Sigmoid colon (tissue), 6 donors: ENCODE measurements at regions not wholly inside any gene's neighbourhood (a gene's known extent, or its start where the extent isn't known, plus 50 kb on each side); places are given as distances from the start of the nearest gene placed in this dataset.

ENCODE experiments used
- DNase-seq: peaks from one replicate; pipeline ENCODE4 v3.0.0-alpha.2; 2019
- H3K27ac ChIP-seq, 4 donors: fragments of 200-600 bp; sonication (generic); one replicate each; pipeline ENCODE4 v1.5.1; 2016 to 2019; ENCODE audit warnings: mild to moderate bottlenecking in 1 of 4
- H3K27me3 ChIP-seq, 3 donors: fragments of 200-600 bp; sonication (generic); one replicate each; pipeline ENCODE4 v1.5.1; 2019; ENCODE audit warnings: mild to moderate bottlenecking in 1 of 3
- H3K36me3 ChIP-seq, 4 donors: fragments of 200-600 bp; sonication (generic); one replicate each; pipeline ENCODE4 v1.5.1; 2016 to 2019
- H3K4me1 ChIP-seq, 4 donors: fragments of 200-600 bp; sonication (generic); one replicate each; pipeline ENCODE4 v1.5.1; 2017 to 2019
- H3K4me3 ChIP-seq, 4 donors: fragments of 200-600 bp; sonication (generic); one replicate each; pipeline ENCODE4 v1.5.1; 2017 to 2019; ENCODE audit warnings: mild to moderate bottlenecking in 2 of 4, moderate library complexity in 1 of 4
- H3K9me3 ChIP-seq, 4 donors: fragments of 200-600 bp in 3 of 4; sonication (generic) in 3 of 4; one replicate each; pipeline versions ENCODE4 v1.5.1 to v1.6.1; 2013 to 2019
- CTCF ChIP-seq, 4 experiments: fragments of 450-650 bp in 3 of 4; fragments of 200-600 bp in 1 of 4; IDR thresholded peaks; one replicate each; pipeline ENCODE4 v1.5.1; 2016 to 2019; ENCODE audit warnings: antibody characterized with exemption in 4 of 4, mild to moderate bottlenecking in 3 of 4, moderate library complexity in 2 of 4
- EP300 ChIP-seq, 4 donors: sonication (generic); formaldehyde crosslinking; IDR thresholded peaks; one replicate each; pipeline ENCODE4 v1.6.1; 2017; ENCODE audit warnings: antibody characterized with exemption in 4 of 4
- POLR2A ChIP-seq, 2 donors: fragments of 450-650 bp; IDR thresholded peaks; one replicate each; pipeline ENCODE4 v1.6.1; 2016; ENCODE audit warnings: antibody characterized with exemption in 2 of 2, mild to moderate bottlenecking in 2 of 2, moderate library complexity in 2 of 2
- POLR2AphosphoS5 ChIP-seq, 4 donors: sonication (generic); formaldehyde crosslinking; IDR thresholded peaks; one replicate each; pipeline ENCODE4 v1.6.1; 2017; ENCODE audit warnings: antibody characterized with exemption in 4 of 4
- WGBS, 2 donors: extraction: QIAGEN DNeasy Blood & Tissue Kit; methylation state at CpG; one replicate each; pipeline ENCODE4 v1.1.7; 2013; 5-methylcytosine and 5-hydroxymethylcytosine counted together
- intact Hi-C: fragments of 100-400 bp; cut with DNase I; formaldehyde crosslinking; loops from one replicate; pipeline ENCODE4 v1.15.1; 2023
- donor health status: healthy with polysubstance abuse.
- donor health status: healthy.

GRCh38 chr6:125665295-125665814 lies 84.1 kb upstream of the HEY2 start:
- no peaks in the 10 kb centered on the region for H3K9me3 ChIP-seq
- WGBS, 2 donors, result 79 to 83% methylated on average over 5 of the region's 5 CpGs
- no peak overlapping the region for H3K27ac ChIP-seq
- no peaks in the 10 kb centered on the region for H3K36me3 ChIP-seq
- H3K27me3 ChIP-seq, result no peaks in the 10 kb centered on the region
- intact Hi-C loops, result no loop called here
- TF ChIP-seq EP300 (IDR thresholded peaks at IDR 0.05) (no peak), POLR2A (IDR thresholded peaks at IDR 0.05) (no peak), POLR2AphosphoS5 (IDR thresholded peaks at IDR 0.05) (no peak), CTCF (IDR thresholded peaks at IDR 0.05) (no peak)
- no peak overlapping the region for H3K4me3 ChIP-seq
- DNase-seq, result no peak
- peaks cover 0 to 8% (median under 1%) of the 10 kb centered on the region in 4 donors for H3K4me1 ChIP-seq

GRCh38 chr6:125667326-125667725 lies 82.1 kb upstream of the HEY2 start:
- no peak overlapping the region for H3K27ac ChIP-seq
- WGBS, 2 donors, result 93% methylated on average over 6 of the region's 6 CpGs
- H3K4me1 ChIP-seq, result peaks cover 0 to 14% (median 4%) of the 10 kb centered on the region in 4 donors
- H3K27me3 ChIP-seq, result no peaks in the 10 kb centered on the region
- no peaks in the 10 kb centered on the region for H3K9me3 ChIP-seq
- no peak for DNase-seq
- no peak overlapping the region for H3K4me3 ChIP-seq
- intact Hi-C loops, result no loop called here
- no peaks in the 10 kb centered on the region for H3K36me3 ChIP-seq
- TF ChIP-seq POLR2AphosphoS5 (IDR thresholded peaks at IDR 0.05), result no peak
- TF ChIP-seq EP300 (IDR thresholded peaks at IDR 0.05), result no peak
- no peak for TF ChIP-seq CTCF (IDR thresholded peaks at IDR 0.05)
- TF ChIP-seq POLR2A (IDR thresholded peaks at IDR 0.05), result no peak

GRCh38 chr6:125668071-125668470 lies 81.4 kb upstream of the HEY2 start:
- DNase-seq, result no peak
- Histone ChIP-seq H3K4me3 (no peak overlapping the region), H3K36me3 (no peaks in the 10 kb centered on the region), H3K9me3 (no peaks in the 10 kb centered on the region), H3K4me1 (peaks cover 0 to 14% (median 4%) of the 10 kb centered on the region in 4 donors), H3K27me3 (no peaks in the 10 kb centered on the region), H3K27ac (no peak overlapping the region)
- 93% methylated on average over 8 of the region's 8 CpGs for WGBS, 2 donors
- intact Hi-C loops, result no loop called here
- TF ChIP-seq POLR2AphosphoS5 (IDR thresholded peaks at IDR 0.05) (no peak), CTCF (IDR thresholded peaks at IDR 0.05) (no peak), POLR2A (IDR thresholded peaks at IDR 0.05) (no peak), EP300 (IDR thresholded peaks at IDR 0.05) (no peak)

DNA sequence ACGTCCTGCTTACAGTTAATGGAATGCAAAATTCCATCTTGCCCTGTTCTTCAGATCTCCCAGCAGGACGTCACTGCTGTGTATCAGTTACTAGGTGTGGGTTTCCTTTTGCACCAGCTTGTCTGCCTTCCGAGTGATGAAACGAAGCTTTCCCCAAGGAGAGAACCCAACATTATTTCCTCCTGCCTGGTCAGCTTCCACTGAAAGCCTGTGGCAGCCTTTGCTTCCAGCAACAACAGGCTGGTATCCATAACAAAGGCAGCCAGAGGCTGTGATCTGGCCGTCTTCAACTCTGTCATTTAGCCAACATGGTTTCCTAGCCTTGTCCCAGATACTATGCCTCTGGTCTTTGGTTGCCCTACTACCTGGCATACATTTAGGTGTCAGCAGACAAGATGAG lies 78.9 kb upstream of the HEY2 start:
- H3K4me3 ChIP-seq, result no peak overlapping the region
- H3K36me3 ChIP-seq, result no peaks in the 10 kb centered on the region
- TF ChIP-seq EP300 (IDR thresholded peaks at IDR 0.05), result no peak
- peak in 2 of 4 donors; percentile 16 for TF ChIP-seq POLR2AphosphoS5 (IDR thresholded peaks at IDR 0.05)
- WGBS, 2 donors, result 34 to 46% methylated on average over 5 of the region's 5 CpGs
- H3K9me3 ChIP-seq, result no peaks in the 10 kb centered on the region
- peak; percentile 57 for DNase-seq
- no peaks in the 10 kb centered on the region for H3K27me3 ChIP-seq
- peak overlapping the region in 3 of 4 donors; percentile 60 to 62 (median 61) for H3K27ac ChIP-seq
- intact Hi-C loops, result no loop called here
- H3K4me1 ChIP-seq, result peaks cover 0 to 14% (median 4%) of the 10 kb centered on the region in 4 donors

DNA sequence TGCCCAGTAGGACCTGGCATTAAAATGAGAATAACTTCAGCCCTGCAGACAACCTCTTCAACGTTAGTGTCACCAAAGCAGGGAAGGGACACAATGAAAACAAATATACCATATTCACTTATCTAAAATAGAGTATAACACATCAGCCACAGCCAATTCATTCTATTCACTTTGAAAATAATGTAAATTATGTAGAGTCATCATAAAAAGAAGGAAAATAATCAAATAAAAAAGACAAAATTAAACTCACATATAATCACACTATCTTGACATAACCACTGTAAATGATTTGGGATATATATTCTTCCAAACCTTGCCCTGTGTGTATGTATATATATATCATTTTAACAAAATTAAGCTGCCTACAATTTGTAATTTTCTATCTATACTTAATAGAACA lies 78.1 kb upstream of the HEY2 start:
- Histone ChIP-seq H3K27ac (peak overlapping the region in 1 of 4 donors; percentile 60), H3K4me3 (no peak overlapping the region), H3K4me1 (peaks cover 0 to 14% (median 4%) of the 10 kb centered on the region in 4 donors), H3K27me3 (no peaks in the 10 kb centered on the region), H3K36me3 (no peaks in the 10 kb centered on the region), H3K9me3 (no peaks in the 10 kb centered on the region)
- WGBS, 2 donors, result 51 to 64% methylated on average over 1 of the region's 1 CpG
- TF ChIP-seq POLR2AphosphoS5 (IDR thresholded peaks at IDR 0.05) (no peak), EP300 (IDR thresholded peaks at IDR 0.05) (no peak), CTCF (IDR thresholded peaks at IDR 0.05) (no peak), POLR2A (IDR thresholded peaks at IDR 0.05) (no peak)
- no peak for DNase-seq
- intact Hi-C loops, result no loop called here
